Testis (tissue), 2 donors: ENCODE measurements at regions not wholly inside any gene's neighbourhood (a gene's known extent, or its start where the extent isn't known, plus 50 kb on each side); places are given as distances from the start of the nearest gene placed in this dataset.

Source experiments
- POLR2A ChIP-seq: fragments of 450-650 bp; IDR thresholded peaks from one replicate; pipeline ENCODE4 v1.6.1; 2017; ENCODE audit warnings: antibody characterized with exemption, mild to moderate bottlenecking, moderate library complexity
- TF ChIP-seq, protein P1 (sequence below), 3 experiments: fragments of 450-650 bp in 2 of 3; fragments of 200-600 bp in 1 of 3; sonication (generic) in 1 of 3; IDR thresholded peaks; one replicate each; pipeline ENCODE4 v1.5.1; 2016 to 2019; ENCODE audit warnings: antibody characterized with exemption in 3 of 3, mild to moderate bottlenecking in 2 of 3, moderate library complexity in 1 of 3

DNA sequence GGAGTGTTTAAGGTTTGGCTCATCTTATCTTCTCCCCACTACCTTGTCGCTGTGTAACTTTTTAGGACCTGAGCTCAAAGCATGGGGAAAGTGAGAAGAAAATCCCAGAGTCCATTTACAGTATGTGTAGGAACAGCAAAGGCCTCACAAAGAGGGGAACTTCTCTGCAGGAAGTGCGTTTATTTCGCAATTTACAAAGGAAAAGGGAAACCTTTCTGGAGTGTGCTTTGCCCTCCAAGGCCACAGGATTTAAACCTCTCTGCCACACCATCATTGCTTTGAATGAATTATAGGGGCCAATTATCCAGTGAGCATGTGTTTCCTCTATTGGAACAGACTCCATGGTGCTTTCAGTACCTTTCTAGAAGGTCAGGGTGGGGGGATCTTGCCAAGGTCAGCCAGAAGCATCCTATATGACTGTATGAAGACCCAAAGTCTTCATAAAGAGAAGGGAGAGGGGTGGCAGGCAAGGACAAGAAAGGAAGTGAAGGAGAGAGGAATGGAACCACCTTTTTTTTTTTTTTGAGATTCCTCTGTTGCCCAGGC lies 68.1 kb upstream of the LMO2 start:
- TF ChIP-seq, protein P1, sequence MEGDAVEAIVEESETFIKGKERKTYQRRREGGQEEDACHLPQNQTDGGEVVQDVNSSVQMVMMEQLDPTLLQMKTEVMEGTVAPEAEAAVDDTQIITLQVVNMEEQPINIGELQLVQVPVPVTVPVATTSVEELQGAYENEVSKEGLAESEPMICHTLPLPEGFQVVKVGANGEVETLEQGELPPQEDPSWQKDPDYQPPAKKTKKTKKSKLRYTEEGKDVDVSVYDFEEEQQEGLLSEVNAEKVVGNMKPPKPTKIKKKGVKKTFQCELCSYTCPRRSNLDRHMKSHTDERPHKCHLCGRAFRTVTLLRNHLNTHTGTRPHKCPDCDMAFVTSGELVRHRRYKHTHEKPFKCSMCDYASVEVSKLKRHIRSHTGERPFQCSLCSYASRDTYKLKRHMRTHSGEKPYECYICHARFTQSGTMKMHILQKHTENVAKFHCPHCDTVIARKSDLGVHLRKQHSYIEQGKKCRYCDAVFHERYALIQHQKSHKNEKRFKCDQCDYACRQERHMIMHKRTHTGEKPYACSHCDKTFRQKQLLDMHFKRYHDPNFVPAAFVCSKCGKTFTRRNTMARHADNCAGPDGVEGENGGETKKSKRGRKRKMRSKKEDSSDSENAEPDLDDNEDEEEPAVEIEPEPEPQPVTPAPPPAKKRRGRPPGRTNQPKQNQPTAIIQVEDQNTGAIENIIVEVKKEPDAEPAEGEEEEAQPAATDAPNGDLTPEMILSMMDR (IDR thresholded peaks at IDR 0.05): no peak
- no peak for TF ChIP-seq POLR2A
